ENCODE measurements at regions not wholly inside any gene's neighbourhood (a gene's known extent, or its start where the extent isn't known, plus 50 kb on each side); places are given as distances from the start of the nearest gene placed in this dataset.
"Not testable (repeated sequence)": the region's sequence is repeated elsewhere in the genome, so short reads cannot be mapped to it uniquely, and the experiment has no call there.

DNA sequence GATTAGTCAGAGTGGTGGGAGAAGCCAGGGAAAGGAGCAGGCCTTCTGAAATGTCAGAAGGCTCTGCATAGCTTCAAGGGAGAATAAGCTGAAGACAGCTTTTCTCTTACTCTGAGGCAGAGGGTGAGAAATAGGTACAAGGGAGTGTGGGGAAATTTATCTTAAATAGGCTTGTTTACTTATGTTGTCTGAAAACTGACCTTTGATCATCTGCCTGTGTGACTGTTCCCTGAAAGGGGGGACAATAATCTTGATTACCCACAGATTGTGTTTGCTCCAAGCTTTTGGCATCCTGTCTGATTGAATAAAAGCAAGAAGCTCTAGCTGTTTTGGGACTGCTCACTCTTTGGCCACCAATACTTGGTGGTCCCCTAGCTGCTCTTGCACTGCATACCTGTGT, 91.7 kb upstream of the TMSB4Y start:
- Histone ChIP-seq H3K27ac (ENCODE audit: low read length) (no peak overlapping the region), H3K9me3 (ENCODE audit: insufficient read depth, low read length) (no peaks in the 10 kb centered on the region), H3K4me1 (ENCODE audit: low read length) (peaks cover 19% of the 10 kb centered on the region), H2AFZ (ENCODE audit: low read depth, low read length) (no peak overlapping the region), H3K4me3 (ENCODE audit: low read length) (no peak overlapping the region), H3K4me2 (ENCODE audit: low read length) (no peak overlapping the region), H3K36me3 (replicated peaks; ENCODE audit: low read depth, low read length) (no peaks in the 10 kb centered on the region), H3K27me3 (ENCODE audit: low read depth, low read length) (no peaks in the 10 kb centered on the region), H3K9ac (ENCODE audit: low read length) (no peak overlapping the region), H3K79me2 (ENCODE audit: low read length) (no peaks in the 10 kb centered on the region), H4K20me1 (ENCODE audit: insufficient read depth, low read length) (no peaks in the 10 kb centered on the region)
- TF ChIP-seq, protein P1, sequence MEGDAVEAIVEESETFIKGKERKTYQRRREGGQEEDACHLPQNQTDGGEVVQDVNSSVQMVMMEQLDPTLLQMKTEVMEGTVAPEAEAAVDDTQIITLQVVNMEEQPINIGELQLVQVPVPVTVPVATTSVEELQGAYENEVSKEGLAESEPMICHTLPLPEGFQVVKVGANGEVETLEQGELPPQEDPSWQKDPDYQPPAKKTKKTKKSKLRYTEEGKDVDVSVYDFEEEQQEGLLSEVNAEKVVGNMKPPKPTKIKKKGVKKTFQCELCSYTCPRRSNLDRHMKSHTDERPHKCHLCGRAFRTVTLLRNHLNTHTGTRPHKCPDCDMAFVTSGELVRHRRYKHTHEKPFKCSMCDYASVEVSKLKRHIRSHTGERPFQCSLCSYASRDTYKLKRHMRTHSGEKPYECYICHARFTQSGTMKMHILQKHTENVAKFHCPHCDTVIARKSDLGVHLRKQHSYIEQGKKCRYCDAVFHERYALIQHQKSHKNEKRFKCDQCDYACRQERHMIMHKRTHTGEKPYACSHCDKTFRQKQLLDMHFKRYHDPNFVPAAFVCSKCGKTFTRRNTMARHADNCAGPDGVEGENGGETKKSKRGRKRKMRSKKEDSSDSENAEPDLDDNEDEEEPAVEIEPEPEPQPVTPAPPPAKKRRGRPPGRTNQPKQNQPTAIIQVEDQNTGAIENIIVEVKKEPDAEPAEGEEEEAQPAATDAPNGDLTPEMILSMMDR (IDR thresholded peaks at IDR 0.05; ENCODE audit: low read depth, low read length) = no peak

DNA sequence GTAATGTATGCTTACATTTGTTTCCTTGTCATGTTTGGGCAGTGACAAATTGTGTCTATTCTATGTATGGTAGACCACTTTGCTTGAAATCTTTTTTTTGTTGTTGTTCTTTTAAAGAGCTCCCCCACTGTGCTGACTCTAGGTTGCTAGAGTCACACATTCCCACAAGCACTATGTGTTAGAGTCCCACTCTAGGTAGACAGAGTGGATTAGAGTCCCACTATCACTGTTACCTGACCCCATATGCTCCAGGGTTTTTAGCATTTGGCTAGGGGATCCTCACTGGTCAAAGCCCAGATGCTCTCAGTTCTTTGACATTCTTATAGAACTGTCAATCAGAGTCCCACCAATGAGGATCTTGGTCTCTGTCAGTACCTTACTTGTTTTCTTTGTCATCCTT, 111.2 kb upstream of the TMSB4Y start:
- H3K27ac ChIP-seq (ENCODE audit: low read length) = no peak overlapping the region
- H2AFZ ChIP-seq (ENCODE audit: low read depth, low read length) = no peak overlapping the region
- no peak for TF ChIP-seq EZH2phosphoT487 (IDR thresholded peaks at IDR 0.05; ENCODE audit: low read depth)
- TF ChIP-seq, protein P1 (IDR thresholded peaks at IDR 0.05; ENCODE audit: low read depth, low read length) = no peak
- H3K79me2 ChIP-seq (ENCODE audit: low read length) = no peaks in the 10 kb centered on the region
- H4K20me1 ChIP-seq (ENCODE audit: insufficient read depth, low read length) = no peaks in the 10 kb centered on the region
- H3K4me3 ChIP-seq (ENCODE audit: low read length) = no peak overlapping the region
- H3K36me3 ChIP-seq (replicated peaks; ENCODE audit: low read depth, low read length) = no peaks in the 10 kb centered on the region
- no peaks in the 10 kb centered on the region for H3K9me3 ChIP-seq (ENCODE audit: insufficient read depth, low read length)
- H3K9ac ChIP-seq (ENCODE audit: low read length) = no peak overlapping the region
- no peaks in the 10 kb centered on the region for H3K4me1 ChIP-seq (ENCODE audit: low read length)
- no peaks in the 10 kb centered on the region for H3K27me3 ChIP-seq (ENCODE audit: low read depth, low read length)
- no peak overlapping the region for H3K4me2 ChIP-seq (ENCODE audit: low read length)

DNA sequence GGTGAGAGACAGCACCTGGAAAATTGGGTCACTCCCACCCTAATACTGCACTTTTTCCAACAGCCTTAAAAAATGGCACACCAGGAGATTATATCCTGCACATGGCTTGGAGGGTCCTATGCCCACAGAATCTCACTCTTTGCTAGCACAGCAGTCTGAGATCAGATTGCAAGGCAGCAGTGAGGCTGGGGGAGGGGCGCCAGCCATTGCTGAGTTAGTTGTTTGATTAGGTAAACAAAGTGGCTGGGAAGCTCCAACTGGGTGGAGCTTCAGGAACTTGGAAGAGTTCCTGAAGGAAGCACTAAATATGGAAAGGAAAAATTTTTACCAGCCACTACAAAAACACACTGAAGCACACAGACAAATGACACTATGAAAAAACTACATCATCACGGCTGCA, 91.1 kb upstream of the UTY start:
- H3K27ac ChIP-seq (ENCODE audit: low read length); H3K9ac ChIP-seq (ENCODE audit: low read length); H3K27me3 ChIP-seq (ENCODE audit: low read depth, low read length); H2AFZ ChIP-seq (ENCODE audit: low read depth, low read length); H3K36me3 ChIP-seq (replicated peaks; ENCODE audit: low read depth, low read length); H3K4me3 ChIP-seq (ENCODE audit: low read length); H3K4me1 ChIP-seq (ENCODE audit: low read length); H3K4me2 ChIP-seq (ENCODE audit: low read length); H3K9me3 ChIP-seq (ENCODE audit: insufficient read depth, low read length); H3K79me2 ChIP-seq (ENCODE audit: low read length); H4K20me1 ChIP-seq (ENCODE audit: insufficient read depth, low read length): not testable (repeated sequence)

DNA sequence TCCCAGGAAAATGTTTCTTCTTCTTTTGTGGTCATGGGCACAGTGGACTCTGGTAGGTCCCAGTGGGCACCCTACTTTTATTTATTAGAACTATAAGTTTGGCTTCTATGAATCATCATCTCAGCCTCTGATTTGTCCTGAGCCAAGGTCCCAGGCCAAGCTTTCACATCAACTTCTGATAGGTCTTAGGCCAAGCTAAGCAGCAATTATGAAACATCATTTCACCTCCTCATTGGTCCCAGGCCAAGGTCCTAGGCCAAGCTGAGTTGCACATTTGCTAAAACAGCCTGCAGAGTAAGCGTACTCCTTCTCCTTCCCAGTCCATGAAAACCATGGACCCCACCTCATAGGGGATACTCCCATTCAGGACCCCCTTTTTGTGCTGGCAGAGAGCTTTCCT, 87.4 kb upstream of the UTY start:
- TF ChIP-seq EZH2phosphoT487 (IDR thresholded peaks at IDR 0.05; ENCODE audit: low read depth) = no peak
- TF ChIP-seq, protein P1 (IDR thresholded peaks at IDR 0.05; ENCODE audit: low read depth, low read length) = no peak
- H3K4me2 ChIP-seq (ENCODE audit: low read length) = no peak overlapping the region
- no peak overlapping the region for H3K4me3 ChIP-seq (ENCODE audit: low read length)
- H3K4me1 ChIP-seq (ENCODE audit: low read length) = no peaks in the 10 kb centered on the region
- H4K20me1 ChIP-seq (ENCODE audit: insufficient read depth, low read length) = no peaks in the 10 kb centered on the region
- no peaks in the 10 kb centered on the region for H3K79me2 ChIP-seq (ENCODE audit: low read length)
- H3K27me3 ChIP-seq (ENCODE audit: low read depth, low read length) = no peaks in the 10 kb centered on the region
- no peaks in the 10 kb centered on the region for H3K9me3 ChIP-seq (ENCODE audit: insufficient read depth, low read length)
- H2AFZ ChIP-seq (ENCODE audit: low read depth, low read length) = no peak overlapping the region
- no peak overlapping the region for H3K9ac ChIP-seq (ENCODE audit: low read length)
- no peaks in the 10 kb centered on the region for H3K36me3 ChIP-seq (replicated peaks; ENCODE audit: low read depth, low read length)
- H3K27ac ChIP-seq (ENCODE audit: low read length) = no peak overlapping the region

DNA sequence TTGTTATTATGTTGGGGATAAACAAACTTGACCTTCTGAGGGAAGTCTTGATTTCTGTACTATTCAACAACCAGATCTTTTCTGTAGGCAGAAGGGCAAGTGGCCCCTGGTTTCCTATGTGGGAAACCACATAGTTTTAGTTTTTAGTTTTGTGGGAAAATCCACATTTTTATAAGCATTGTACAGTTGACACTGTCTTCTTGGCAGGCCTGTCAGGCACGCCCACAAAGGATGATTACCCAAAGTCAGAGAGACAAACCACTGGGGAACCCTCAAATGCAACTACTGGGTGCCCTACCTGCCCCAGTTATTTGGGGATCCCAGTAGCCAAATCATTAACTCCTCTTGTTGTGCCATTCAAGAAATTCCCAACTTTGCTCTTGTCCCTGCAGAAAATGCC, 75.1 kb upstream of the UTY start:
- Histone ChIP-seq H3K4me1 (ENCODE audit: low read length) (peaks cover 22% of the 10 kb centered on the region), H3K4me2 (ENCODE audit: low read length) (no peak overlapping the region), H3K4me3 (ENCODE audit: low read length) (no peak overlapping the region), H2AFZ (ENCODE audit: low read depth, low read length) (no peak overlapping the region), H3K27ac (ENCODE audit: low read length) (no peak overlapping the region), H3K27me3 (ENCODE audit: low read depth, low read length) (no peaks in the 10 kb centered on the region), H3K9ac (ENCODE audit: low read length) (no peak overlapping the region), H3K36me3 (replicated peaks; ENCODE audit: low read depth, low read length) (no peaks in the 10 kb centered on the region), H3K9me3 (ENCODE audit: insufficient read depth, low read length) (no peaks in the 10 kb centered on the region), H3K79me2 (ENCODE audit: low read length) (no peaks in the 10 kb centered on the region), H4K20me1 (ENCODE audit: insufficient read depth, low read length) (no peaks in the 10 kb centered on the region)
- TF ChIP-seq, protein P1 (IDR thresholded peaks at IDR 0.05; ENCODE audit: low read depth, low read length) = no peak
- TF ChIP-seq EZH2phosphoT487 (IDR thresholded peaks at IDR 0.05; ENCODE audit: low read depth) = no peak
